Hindlimb muscle (tissue), 1 donor: ENCODE measurements at regions not wholly inside any gene's neighbourhood (a gene's known extent, or its start where the extent isn't known, plus 50 kb on each side); places are given as distances from the start of the nearest gene placed in this dataset.

Experiments
- DNase-seq: peaks from one replicate; pipeline ENCODE4 v3.0.0-alpha.2; 2013

DNA sequence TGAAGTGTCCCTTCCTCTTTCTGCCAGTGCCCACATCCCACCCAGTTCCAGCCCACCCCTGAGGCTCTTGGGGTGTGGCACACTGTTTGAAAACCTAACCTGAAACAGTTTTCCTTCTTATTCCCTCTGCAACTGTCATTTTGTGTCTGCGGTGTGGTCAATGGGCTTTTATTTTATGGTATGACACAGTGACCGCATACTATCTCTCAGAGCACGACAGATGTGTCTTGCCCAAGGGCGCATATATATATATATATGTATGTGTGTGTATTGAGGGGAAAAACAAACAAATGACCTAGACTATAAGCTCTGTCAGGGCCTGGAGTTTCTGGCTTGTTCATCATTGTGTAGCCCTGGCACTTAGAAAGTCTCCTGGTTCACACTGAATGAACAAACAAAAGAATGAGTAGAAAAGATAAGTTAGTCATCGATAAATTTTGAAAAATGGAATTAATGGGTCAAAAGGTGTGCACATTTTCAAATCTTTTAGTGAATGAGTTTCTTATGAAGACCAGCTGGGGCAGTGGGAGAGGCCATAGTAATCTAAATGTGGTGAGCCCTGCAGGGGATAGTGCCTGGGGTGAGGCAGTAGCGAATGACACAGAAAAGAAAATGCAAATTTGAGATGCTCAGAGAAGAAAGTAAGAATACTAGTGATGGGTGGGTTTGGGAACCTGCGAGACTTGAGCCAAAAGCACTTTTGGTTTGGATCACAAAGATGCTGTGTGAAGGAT lies 198.4 kb downstream of the SNX10 start:
- no peak for DNase-seq

DNA sequence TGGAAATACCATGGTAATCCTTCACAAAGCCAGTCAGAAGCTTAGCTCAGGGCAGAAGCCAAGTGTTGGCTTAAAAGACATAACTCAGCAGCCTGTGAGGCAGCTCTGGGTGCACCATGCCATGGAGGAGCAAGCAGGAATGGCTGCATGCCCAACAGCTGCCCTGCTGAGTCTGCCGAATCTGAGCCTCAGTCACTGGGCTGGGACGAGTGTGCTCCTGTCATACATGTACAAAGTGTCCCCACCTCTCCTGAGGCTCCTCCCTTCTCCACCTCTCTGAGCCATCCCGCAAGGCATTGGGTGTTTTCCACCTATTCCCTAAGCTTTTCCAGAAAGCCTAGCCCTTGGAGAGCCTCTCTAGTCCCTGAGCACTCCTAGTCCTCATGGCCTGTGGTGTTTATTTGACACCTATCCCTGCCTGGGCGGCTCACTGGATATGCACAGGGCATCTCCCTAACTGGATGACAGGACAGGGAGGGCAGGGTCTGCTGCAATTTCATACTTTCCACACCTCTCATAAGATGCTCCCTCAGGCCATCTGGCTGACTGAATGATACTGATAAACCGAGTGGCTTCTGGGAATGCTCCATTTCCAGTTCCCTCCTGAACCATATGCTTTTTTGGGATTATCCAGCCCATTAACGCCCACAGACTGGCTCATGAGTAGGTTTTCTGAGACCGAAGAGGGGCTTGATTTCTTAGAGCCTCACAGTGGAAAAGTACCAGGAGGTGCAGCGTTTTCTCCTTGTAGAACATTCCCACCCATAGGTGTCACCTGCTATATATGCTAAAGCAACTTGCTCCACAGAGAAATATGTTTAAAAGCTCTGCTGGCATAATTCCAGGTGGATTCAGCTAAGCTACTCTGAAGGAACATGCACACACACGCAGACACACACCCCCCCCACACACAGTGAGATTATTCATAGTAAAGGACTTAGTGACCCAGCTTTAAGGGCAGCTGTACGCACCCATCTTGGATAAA lies 199.3 kb downstream of the SNX10 start:
- peak; percentile 28 for DNase-seq

DNA sequence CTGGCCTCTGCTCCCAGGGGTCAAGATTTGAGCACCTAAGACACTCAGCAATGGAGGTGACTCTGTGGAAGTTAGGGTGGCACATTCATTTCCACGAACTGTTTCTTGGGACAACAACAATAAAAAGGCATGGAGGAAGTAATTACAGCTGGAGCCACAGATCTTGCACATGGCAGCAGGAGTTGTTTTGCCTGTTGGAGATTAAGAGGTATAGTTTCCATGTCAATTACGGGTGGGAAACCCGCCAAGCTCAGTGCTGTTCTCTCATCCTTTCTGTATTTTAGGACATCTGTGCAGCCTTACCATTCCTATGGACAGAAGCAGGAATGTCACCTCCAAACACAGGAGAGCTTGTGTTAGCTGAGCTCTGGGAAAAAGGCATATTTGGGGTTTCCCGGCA lies 201.2 kb downstream of the SNX10 start:
- DNase-seq = no peak

DNA sequence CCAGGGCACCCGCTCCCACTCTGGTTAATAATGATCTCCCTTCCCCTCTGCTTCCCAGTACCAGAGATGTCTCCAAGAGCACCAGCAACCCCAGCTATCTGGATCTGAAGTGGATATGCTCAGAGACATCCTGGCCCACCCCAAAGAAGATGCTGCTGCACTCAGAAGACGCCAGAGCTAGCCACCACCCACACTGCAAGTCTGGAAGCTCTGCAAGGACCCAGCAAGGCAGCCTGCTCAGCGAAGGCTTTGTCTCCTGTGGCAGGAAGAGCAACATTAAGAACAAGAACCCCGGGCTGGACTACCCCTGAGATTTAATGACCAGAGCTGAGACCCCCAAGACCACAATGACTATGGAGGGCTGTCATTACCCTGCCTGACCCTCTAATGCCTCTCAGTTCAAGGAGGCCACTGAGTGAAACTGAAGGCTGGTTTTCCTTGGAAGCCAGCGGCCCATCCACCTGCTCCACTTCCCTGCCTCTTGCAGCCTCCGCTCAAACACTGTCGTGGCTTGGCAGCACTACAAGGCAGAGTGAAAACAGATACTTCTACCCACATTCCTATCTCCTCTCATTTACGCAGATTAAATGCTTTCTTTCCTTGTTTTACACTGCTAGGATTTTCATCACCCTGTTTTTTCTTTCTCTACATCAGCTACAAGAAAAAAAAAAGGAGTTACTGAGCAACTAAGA lies 202.2 kb downstream of the SNX10 start:
- DNase-seq = no peak

DNA sequence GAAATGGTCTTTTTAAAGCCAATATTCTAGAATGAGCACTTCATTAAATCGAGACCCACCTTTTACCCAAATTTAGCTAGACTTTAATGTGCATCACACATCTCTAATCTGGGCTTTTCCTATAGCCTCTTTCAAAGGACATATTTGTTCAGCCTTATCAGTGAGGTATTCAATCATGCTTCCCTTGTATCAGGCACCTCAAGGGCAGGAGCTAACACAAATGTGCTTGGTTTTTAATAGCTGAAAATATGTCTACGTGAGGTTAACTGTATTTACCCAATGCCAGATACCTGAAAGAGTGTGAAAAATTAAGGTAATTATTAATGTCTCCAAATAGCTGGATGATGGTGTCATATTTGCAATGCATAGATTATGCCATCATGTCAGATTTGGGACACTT lies 203.9 kb downstream of the SNX10 start:
- no peak for DNase-seq

DNA sequence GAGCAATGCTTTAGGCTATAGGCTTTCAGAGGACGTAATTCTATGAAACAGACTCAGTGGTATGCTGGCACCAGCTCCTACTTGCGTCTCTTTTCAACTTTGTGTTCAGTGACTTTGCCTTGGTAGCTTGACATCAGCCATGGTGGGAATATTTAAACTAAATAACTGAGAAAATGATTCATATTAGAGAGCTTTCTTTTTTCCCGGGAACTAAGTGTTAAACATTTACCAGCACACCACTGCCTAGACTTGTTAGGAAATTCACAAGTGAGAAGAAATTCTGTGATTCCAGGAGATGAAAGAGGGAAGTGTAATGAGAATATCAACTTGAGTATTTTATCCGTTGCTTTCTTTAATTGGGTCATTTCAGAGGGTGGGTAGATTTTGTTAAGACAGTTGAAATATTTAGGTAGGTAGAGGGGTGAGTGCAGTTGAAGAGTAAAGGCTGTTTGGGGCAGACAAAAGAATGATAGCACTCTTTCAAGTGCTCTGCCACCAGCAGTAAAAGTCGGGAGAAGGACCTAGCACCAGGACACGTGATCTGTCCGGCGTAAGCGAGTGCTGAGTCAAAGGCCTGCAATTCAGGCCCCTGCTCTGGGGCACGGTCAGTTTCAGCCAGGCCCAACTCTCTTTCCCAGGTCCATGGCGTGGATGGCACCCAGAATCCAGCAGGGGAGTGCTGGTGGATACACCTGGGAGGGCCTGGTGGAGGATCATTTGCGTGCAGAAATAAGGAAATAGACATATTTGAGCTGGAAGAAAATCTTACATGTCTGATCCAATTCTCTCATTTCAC lies 206.3 kb downstream of the SNX10 start:
- DNase-seq = no peak

DNA sequence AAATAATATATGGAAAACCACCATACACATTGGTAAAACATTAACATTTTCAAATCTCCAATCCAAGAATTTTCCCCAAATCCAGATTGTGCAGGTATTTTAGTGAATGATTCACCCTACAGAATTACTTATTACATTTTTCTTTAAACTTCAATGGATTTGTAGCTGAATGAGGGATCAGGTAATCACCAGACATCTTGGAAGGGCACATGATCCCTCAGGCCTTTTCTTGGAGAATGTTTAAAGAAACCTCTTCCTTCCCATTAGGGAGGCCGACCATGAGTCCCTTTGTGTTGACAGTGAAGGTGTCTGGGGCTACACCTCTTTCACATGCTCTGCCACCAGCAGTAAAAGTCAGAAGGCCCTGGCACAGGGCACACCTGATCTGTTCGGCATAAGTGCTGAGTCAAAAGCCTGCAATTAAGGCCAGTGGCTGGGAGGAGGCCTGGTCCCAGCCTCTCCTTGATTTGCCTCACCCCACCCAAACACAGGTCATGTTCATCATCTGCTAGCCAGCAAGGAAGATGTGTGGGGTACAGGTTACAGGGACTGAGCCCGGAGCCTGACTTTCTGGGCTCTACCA lies 207.7 kb downstream of the SNX10 start:
- DNase-seq = no peak

DNA sequence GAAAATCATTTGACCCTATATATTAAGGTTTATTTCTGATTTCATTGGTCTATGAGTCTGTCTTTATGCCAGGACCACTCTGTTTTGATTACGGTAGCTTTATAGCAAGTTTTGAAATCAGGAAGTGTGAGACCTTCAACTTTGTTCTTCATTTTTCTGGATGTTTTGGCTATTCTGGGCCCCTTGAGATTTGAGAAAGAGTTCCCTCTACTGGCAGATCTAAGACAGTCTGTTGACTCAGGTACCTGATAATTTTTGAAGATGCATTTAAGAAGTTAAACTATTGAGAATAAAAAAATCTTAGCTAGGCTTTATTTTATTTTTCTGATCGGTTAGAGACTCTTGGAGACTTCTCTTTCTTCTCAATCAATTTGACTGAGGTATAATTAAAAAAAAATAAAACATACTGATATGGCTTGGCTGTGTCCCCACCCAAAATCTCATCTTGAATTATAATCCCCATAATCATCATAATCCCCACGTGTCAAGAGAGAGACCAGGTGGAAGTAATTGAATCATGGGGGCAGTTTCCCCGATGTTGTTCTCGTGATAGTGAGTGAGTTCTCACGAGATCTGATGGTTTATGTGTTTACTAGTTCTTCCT lies 209.2 kb downstream of the SNX10 start:
- DNase-seq = no peak

DNA sequence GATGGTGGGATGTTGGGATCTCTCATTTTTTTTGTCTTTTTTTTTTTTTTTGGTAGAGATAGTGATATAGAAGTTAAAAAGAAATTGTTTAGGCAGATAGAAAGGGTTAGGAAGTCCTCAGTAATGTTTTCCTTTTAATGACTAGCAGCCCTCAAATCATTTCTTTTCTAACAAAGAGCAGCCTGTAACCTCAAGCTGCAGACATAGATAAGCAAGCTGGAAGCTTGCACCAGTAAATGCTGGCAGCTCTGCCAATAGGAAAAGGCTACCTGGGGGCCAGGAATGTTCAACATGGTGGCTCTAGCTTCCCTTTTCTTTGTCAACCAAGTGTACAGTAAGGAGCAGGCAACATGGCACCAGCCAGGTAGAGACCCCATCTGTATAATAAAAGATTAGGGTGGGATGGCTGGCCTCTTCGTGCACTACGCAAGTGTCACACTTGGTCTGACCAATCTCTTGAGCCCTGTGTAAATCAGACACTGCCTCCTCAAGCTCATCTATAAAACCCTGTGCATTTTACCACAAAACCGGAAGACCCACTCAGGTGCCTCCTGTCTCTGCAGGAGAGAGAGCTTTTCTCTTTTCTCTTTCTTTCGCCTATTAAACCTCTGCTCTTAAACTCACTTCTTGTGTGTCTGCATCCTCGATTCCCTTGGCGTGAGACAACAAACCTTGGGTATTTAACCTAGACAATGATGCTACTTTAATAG lies 212.9 kb downstream of the SNX10 start:
- no peak for DNase-seq

DNA sequence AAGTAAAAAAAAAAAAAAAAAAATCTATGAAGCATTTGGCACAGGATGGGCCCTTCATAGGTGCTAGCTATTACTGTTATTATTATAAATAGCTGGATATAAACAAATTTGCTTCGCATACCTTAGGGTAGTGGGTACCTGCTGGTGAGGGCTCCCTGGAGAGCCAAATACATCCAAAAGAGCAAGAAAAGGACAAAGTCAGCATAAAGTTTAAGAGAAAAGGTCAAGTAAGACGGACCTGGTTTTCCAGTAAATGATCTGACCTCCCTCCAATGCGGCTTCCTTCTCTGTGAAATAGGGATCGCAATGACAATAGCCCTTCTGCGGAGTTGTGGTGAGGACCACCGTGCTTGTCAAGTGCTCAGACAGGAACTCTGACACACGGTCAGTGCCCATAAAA lies 214.5 kb downstream of the SNX10 start:
- DNase-seq = no peak

DNA sequence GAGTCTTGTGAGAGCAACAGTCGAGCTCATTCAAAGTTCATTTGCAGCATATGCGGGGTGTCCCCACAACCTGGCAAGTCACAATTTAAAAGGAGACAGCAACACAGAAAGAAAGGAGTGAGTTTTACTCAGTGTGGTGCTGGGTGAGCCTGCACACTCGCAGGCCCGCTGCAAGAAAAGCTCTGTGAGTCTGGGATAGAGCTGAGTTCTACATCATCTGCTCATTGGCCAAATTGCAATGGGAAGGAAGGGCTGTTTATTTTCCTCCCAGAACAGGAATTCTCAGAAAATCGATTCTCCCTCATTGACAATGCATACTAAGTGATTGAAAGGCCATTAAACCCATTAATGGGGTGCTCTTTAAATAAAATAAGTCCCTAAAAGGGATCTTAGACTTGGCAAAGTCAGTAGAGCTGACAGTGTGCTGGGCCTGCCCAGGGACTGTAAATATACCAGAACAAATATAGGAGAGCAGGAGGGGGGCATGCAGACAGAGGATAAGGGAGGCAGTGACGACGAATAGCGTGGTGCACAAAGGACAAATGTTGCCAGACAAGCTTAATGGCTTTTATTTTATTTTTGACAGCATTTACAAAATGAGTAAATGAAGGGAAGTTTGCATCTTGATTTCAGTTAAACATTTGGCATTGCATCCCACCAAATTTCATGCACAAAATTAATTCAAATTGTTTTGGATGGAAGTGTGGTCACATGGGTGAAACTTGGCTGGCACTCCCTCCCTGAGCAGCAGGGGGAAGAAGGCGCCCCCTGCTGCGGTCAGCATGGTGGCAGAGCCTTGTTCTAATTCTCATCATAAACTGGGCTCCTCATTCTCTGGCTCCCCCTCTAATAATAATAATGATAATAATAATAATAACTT lies 215.7 kb downstream of the SNX10 start:
- no peak for DNase-seq

DNA sequence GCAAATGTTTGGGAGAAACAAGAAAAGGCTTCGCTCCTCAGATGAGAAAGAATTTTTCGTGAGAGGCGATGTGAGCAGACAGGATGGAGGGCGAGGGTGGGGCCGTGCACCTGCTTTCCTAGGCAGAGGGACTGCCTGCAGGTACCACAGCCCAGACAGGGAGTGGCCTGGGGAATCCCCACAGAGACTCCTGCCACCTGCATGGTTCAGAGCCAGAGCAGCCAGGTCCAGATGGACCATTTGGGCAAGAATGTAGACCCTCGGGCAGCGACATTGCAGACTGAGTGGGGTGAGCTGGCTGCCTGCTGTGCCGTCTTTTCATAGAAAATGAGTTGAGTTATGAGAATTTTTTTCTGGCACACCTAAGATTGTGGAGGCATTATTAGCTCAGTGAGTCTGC lies 216.8 kb downstream of the SNX10 start:
- no peak for DNase-seq

DNA sequence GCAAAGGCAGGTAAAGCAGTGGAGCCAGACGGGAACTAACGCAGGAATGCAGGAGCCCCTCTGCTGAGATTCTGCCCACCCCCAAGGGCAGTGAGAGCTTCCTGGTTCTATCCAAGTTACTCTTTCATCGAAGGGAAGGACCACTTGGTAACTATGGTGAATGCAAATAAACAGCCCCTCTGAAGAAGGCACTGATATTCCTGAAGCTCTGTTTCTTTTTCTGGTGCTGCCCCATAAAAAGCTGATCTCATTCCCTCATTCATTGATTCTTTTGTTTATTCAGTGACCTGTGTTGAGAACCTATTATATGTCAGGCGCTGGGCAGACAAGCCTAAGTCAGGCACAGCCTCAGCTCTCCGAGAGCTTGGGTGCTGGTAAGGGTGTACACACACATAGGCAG lies 217.3 kb downstream of the SNX10 start:
- DNase-seq = no peak

DNA sequence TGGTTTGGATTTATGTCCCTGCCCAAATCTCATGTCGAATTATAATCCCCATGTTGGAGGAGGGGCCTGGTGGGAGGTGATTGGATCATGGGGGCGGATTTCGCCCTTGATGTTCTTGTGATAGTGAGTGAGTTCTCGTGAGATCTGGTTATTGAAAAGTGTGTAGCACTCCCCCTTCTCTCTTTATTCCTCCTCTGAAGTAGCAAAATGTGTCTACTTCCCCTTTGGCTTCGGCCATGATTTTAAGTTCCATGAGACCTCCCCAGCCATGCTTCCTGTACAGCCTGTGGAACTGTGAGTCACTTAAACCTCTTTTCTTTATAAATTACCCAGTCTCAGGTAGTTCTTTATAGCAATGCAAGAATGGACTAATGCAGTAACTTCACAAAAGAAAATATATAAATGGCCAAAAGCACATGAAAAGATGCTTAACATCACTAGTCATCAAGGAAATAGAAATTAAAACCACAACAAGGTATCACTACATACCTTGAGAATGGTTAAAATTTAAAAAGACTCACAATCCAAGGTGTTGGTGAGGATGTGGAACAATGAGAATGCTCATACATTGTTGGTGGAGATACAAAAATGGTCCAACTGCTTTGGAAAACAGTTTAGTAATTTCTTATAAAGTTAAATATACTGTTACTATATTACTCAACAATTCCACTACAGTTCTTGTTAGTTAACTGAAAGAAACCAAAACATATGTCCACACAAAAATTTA lies 218.7 kb downstream of the SNX10 start:
- DNase-seq = no peak

DNA sequence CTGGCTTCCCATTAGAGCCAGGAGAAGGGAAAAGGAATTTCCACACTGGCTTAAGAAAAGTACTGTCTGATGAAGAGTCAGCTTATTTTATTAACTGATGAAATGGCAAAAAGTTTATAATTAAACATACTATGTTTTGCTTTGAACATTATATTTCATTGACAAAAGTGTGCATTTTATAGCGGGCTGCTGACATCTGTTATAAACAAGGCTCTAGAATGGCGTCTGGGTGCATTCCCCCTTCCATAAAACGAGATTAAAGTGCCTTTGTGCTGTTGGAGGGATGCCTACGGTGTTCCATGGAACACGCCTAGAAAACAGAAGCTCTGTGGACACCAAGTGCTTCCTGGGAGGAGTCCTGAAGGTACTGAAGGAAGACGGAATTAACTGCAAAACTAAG lies 220.2 kb downstream of the SNX10 start:
- no peak for DNase-seq

DNA sequence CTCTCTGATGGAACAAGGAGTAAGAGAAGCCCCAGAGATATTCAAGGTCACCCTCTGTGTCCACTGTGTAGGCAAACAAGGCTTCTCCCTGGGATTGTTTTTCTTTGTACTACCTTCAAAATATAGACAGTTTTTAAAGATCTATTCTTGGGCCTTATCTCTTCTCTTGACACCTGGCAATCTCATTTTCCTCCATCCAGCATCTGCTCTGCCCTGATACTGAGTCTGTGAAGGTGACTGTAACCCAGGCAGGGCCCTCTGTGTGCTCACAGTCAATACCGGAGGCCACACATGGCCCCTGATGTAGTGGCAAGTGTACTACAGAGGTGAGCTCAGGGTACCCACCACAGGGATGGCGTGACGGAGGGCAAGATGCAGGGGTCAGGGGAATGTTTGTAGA lies 221.1 kb downstream of the SNX10 start:
- no peak for DNase-seq

DNA sequence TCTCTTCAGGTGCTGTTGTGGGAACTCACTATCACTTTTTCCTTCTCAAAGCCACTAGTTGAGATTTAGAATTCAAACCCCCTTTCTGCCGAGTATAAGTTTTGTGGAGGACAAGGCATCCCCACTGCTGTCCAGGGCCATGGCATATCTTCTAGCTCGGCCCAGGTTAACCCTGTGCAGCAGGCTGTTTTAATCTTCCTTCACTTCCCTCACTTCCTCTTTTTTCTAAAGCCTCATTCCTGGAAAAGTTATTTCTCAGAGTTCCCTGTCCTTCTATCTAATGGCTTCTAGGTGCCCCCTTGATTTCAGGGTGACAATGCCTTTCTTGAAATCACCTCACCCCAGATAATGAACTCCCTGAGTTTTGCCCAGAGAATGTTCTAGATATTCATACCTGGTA lies 222.3 kb downstream of the SNX10 start:
- no peak for DNase-seq

DNA sequence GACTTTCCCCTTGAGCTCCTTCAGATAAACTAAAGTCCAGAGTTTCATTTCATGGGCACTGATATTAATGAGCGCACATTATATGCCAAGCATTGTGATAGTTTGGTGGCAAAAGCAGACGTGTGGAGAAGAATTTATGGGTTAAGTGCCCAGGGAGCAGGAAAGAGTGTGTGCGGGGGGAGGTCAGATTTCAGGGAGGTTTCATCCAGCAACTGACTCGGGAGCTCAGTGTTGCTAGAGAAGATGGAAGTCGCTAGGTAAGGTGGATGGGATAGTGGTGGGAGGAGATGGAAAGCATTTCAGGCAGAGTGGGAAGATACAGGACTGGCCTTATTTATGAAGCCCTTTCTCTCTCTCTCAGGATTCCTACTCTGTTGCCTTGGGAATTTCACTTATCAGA lies 223.0 kb downstream of the SNX10 start:
- no peak for DNase-seq

DNA sequence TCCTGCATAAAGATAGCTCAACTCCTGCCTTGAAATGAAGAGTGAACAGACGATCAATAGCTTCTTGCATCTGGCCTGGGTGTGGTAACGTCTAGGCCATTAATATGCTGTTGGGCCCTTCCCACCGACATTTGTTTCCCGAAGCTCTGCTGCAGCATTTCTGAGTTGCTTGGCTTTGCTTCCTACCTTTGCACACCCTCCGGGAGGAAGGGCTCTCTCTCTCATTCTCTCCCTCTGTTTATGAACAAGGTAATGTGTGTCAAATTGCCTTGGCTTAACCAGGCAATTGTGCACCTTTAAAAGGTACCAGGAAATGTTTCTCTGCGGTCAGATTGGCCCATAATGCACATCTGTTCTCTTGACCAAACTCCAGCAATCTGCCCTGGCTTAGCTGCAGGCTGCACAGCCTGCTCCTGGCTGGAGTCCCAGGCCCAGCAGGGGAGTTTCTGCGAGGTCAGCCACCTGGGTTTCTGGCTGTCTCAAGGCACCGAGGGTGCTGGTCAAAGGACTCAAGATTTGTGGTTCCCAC lies 223.7 kb downstream of the SNX10 start:
- DNase-seq = peak; percentile 24
